Endothelial cell (in vitro differentiated cells): ENCODE measurements at regions not wholly inside any gene's neighbourhood (a gene's known extent, or its start where the extent isn't known, plus 50 kb on each side); places are given as distances from the start of the nearest gene placed in this dataset.

ENCODE experiments used
- DNase-seq: peaks from one replicate; pipeline ENCODE4 v3.0.0; 2021; ENCODE audit warnings: low spot score
- H3K27ac Mint-ChIP-seq: one replicate; pipeline ENCODE4 v1.8.0; 2021; ENCODE audit warnings: mixed read lengths, inconsistent platforms; ENCODE audit not compliant: unreplicated experiment
- H3K27me3 Mint-ChIP-seq: one replicate; pipeline ENCODE4 v1.8.0; 2021; ENCODE audit warnings: mild to moderate bottlenecking, moderate library complexity, mixed read lengths, inconsistent platforms; ENCODE audit not compliant: unreplicated experiment
- H3K36me3 Mint-ChIP-seq: one replicate; pipeline ENCODE4 v1.8.0; 2021; ENCODE audit warnings: mild to moderate bottlenecking, low read depth, mixed read lengths, inconsistent platforms; ENCODE audit not compliant: unreplicated experiment
- H3K4me1 Mint-ChIP-seq: one replicate; pipeline ENCODE4 v1.8.0; 2021; ENCODE audit warnings: mild to moderate bottlenecking, mixed read lengths, inconsistent platforms; ENCODE audit not compliant: unreplicated experiment
- H3K4me3 Mint-ChIP-seq: one replicate; pipeline ENCODE4 v1.8.0; 2021; ENCODE audit warnings: mild to moderate bottlenecking, mixed read lengths, inconsistent platforms; ENCODE audit not compliant: unreplicated experiment
- H3K9me3 Mint-ChIP-seq: one replicate; pipeline ENCODE4 v1.8.0; 2021; ENCODE audit warnings: mixed read lengths, inconsistent platforms; ENCODE audit not compliant: unreplicated experiment
- TF ChIP-seq, protein P1 (sequence below): fragments of 200-600 bp; sonication (generic); IDR thresholded peaks from one replicate; pipeline ENCODE4 v1.5.0; 2021; ENCODE audit warnings: antibody characterized with exemption; ENCODE audit not compliant: unreplicated experiment

DNA sequence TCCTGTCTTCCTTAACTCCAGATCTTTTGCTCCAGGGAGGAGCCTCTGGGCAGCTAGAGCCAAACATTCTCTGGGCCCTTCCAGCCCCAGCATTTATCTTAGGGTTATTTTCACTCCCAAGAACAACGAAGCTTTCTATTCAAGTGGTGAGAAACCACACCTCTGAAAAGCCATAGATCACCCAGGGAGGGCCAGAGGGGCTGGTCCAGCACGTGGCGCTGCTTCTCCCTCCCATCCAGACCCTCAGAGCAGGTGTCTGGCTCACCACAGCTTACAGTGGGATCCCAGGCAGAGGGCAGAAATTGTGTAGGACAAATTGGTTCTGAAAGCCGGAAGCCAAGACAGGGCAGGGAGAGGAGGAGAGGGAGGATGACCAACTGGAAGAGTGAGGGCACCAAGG is 74.0 kb upstream of the PKDCC start:
- H3K9me3 Mint-ChIP-seq, result no peaks in the 10 kb centered on the region
- no peak for DNase-seq
- TF ChIP-seq, protein P1, sequence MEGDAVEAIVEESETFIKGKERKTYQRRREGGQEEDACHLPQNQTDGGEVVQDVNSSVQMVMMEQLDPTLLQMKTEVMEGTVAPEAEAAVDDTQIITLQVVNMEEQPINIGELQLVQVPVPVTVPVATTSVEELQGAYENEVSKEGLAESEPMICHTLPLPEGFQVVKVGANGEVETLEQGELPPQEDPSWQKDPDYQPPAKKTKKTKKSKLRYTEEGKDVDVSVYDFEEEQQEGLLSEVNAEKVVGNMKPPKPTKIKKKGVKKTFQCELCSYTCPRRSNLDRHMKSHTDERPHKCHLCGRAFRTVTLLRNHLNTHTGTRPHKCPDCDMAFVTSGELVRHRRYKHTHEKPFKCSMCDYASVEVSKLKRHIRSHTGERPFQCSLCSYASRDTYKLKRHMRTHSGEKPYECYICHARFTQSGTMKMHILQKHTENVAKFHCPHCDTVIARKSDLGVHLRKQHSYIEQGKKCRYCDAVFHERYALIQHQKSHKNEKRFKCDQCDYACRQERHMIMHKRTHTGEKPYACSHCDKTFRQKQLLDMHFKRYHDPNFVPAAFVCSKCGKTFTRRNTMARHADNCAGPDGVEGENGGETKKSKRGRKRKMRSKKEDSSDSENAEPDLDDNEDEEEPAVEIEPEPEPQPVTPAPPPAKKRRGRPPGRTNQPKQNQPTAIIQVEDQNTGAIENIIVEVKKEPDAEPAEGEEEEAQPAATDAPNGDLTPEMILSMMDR, result no peak
- peaks cover 4% of the 10 kb centered on the region for H3K4me1 Mint-ChIP-seq
- H3K4me3 Mint-ChIP-seq, result no peak overlapping the region
- H3K27me3 Mint-ChIP-seq, result peaks cover 8% of the 10 kb centered on the region
- no peak overlapping the region for H3K27ac Mint-ChIP-seq
- H3K36me3 Mint-ChIP-seq, result no peaks in the 10 kb centered on the region

DNA sequence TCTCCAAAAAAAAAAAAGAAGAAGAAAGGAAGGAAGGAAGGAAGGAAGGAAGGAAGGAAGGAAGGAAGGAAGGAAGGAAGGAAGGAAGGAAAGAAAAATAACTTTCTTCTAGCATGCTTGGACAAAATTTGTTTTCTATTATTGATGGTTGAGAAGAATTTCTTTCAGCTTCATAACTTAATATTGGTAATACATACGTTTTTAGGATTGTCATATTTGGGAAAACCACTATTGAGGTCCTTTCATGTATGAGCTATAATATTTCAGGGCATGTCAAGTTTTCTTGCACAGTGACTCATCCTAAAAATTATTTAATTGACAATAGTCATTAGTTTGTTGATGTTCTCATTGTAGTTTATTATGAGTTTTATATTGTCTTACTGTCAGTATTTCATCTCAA is 66.4 kb upstream of the PKDCC start:
- H3K4me1 Mint-ChIP-seq, result peaks cover 7% of the 10 kb centered on the region

DNA sequence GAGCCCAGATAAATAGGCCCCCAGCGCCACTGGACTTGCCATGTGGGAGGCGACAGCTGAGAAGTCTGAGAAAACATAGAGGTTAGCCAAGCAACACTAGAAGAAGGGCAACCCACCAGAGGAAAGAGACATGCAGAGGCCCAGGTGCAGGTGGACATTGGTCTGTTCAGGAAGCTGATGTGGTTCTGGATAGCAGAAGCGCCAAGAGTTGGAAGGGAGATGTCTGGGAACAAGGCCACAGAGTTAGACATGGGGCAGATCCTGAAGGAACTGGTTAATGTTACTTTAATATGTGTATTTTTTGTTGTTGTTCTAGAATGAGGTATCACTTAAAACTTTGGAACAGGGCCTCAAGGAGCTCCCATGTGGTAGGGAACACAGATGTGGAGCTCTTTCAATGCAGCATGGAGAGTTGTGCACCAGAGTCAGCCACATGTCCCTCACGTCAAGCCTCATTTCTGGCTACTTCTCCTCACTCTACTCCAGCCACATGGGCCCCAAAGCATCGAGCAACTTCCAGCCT is 62.2 kb upstream of the PKDCC start:
- Mint-ChIP-seq H3K9me3 (no peaks in the 10 kb centered on the region), H3K36me3 (peaks cover 4% of the 10 kb centered on the region), H3K27me3 (peaks cover 10% of the 10 kb centered on the region), H3K4me1 (peaks cover 20% of the 10 kb centered on the region), H3K27ac (no peak overlapping the region), H3K4me3 (no peak overlapping the region)
- TF ChIP-seq, protein P1, result no peak
- no peak for DNase-seq

More for the DNA sequence above, 66.4 kb upstream of the PKDCC start:
- Mint-ChIP-seq H3K9me3 (no peaks in the 10 kb centered on the region), H3K27ac (no peak overlapping the region), H3K4me3 (no peak overlapping the region), H3K27me3 (peaks cover 4% of the 10 kb centered on the region), H3K36me3 (peaks cover 4% of the 10 kb centered on the region)
- TF ChIP-seq, protein P1, result no peak
- DNase-seq, result no peak

DNA sequence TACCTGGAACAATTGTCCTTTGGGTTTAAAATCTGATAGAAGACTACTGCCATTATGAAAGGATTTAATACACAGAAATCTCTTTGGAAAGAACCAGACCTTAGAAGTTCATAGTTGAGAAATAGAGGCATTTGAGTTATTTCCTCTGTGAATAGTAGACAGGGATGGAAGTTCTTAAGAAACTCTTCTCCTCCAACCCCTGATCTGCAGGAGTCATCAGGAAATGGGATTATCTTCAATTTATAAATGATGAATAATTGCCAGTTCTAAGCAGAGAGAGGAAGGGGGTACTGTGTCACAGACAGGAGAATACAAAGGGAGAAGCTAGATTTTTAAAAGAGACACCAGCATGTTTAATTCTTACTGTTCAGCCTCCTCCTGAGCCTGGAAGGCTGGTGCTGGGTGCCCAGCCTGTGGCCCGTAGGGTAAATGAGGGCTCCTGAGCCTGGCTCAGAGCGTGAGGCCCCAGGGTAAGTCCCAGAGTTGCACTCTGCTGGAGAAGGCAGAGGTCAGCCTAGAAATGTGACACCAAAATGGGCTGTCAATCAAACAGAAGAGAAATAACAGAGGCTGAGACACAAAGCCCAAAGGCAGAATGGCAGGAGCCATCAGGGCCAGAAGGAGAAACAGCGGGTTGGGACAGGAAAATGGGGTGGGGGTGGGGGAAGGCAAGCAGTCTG is 58.2 kb upstream of the PKDCC start:
- Mint-ChIP-seq H3K27me3 (peaks cover 15% of the 10 kb centered on the region), H3K27ac (peak overlapping the region; percentile 54), H3K36me3 (peaks cover 5% of the 10 kb centered on the region), H3K9me3 (no peaks in the 10 kb centered on the region), H3K4me1 (peaks cover 29% of the 10 kb centered on the region), H3K4me3 (peak overlapping the region; percentile 32)
- no peak for DNase-seq
- TF ChIP-seq, protein P1, result no peak

DNA sequence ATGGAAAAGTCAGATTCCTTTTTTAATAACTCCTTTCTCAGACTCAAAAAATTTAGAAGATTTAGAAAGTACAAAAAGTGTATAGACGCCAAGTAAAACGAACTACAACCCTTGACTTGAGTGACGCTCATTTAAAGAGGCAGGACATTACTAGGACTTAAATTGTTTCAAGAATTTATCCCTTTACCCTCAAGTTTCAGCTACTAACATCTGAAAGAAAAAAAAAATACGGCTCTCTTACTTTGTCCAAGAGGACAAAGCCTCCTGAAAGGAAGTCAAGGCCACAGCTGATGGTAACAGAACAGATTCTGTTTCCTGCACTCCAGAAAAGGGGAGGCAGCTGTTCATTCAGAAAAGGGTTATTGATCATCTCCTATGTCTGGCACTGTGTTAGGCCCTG is 57.6 kb upstream of the PKDCC start:
- Mint-ChIP-seq H3K4me3 (no peak overlapping the region), H3K27ac (peak overlapping the region; percentile 21), H3K36me3 (peaks cover 7% of the 10 kb centered on the region), H3K27me3 (peaks cover 14% of the 10 kb centered on the region), H3K9me3 (no peaks in the 10 kb centered on the region), H3K4me1 (peaks cover 29% of the 10 kb centered on the region)
- TF ChIP-seq, protein P1, result no peak
- no peak for DNase-seq
